Stimulated activated memory B cell treated with anti-CD40 and anti-IgM and Interleukin-4, amounts not matched to agents 10 μg/mL and 1 μg/mL and 100 μg/mL, for 72 hours (primary cell): ENCODE measurements at regions not wholly inside any gene's neighbourhood (a gene's known extent, or its start where the extent isn't known, plus 50 kb on each side); places are given as distances from the start of the nearest gene placed in this dataset.

Experiments used
- ATAC-seq: fragments of 150-1000 bp; cut with Tn5 transposase; 2 replicates; pipeline ENCODE4 v1.10.0; 2021
- H3K27ac Mint-ChIP-seq: one replicate; pipeline ENCODE4 v1.8.0; 2022; ENCODE audit warnings: mild to moderate bottlenecking, mixed read lengths
- H3K27me3 Mint-ChIP-seq: one replicate; pipeline ENCODE4 v1.8.0; 2022; ENCODE audit warnings: mixed read lengths
- H3K36me3 Mint-ChIP-seq: one replicate; pipeline ENCODE4 v1.8.0; 2022; ENCODE audit warnings: mixed read lengths
- H3K4me1 Mint-ChIP-seq: one replicate; pipeline ENCODE4 v1.8.0; 2022; ENCODE audit warnings: mixed read lengths
- H3K4me3 Mint-ChIP-seq: one replicate; pipeline ENCODE4 v1.8.0; 2022; ENCODE audit warnings: mild to moderate bottlenecking, moderate library complexity, mixed read lengths
- H3K9me3 Mint-ChIP-seq: one replicate; pipeline ENCODE4 v1.8.0; 2022; ENCODE audit warnings: mixed read lengths

DNA sequence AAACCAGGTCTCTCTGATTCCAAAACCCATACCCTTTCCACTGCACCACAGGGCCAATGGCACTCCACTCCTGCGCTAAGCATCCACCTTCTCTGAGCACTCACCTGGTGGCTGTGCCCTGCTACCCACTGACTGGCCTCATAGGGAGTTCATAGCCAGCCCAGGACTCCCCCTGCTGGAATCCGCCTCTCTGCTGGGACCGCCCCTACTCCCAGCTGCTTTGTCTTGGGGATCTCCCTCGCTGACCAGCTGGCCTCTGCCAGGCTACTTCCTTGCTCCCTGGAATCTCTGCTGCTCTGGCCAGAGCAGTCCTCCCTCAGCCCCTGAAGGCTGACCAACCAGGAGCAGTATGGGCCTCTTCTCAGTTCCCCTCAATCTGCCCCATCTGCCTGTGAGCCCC lies 129.7 kb downstream of the FAXC start:
- peaks cover 8% of the 10 kb centered on the region for H3K27me3 Mint-ChIP-seq
- no peaks in the 10 kb centered on the region for H3K9me3 Mint-ChIP-seq
- no peak overlapping the region for H3K27ac Mint-ChIP-seq
- no peaks in the 10 kb centered on the region for H3K4me1 Mint-ChIP-seq
- H3K4me3 Mint-ChIP-seq = no peak overlapping the region
- ATAC-seq = no peak
- H3K36me3 Mint-ChIP-seq = no peaks in the 10 kb centered on the region

DNA sequence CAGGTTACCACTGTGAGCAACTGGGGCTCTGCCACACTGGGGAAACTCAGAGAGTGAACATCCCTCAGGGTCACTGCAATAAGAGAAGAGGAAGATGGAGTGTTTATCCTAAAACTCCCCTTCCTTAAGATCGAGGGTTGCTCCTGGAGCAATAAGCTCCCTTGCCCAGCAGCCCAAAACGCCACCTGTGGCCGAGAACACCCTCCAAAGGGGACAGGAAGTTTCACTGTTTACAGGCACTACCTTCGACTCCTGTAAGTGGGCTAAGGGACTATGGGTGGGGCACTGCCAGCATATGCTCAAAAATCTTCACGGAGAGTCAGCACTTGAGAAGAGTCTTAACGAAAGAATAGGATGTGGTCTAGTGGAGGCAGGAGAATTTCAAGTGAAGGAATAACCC lies 132.5 kb downstream of the FAXC start:
- H3K27ac Mint-ChIP-seq = no peak overlapping the region
- ATAC-seq = no peak
- H3K27me3 Mint-ChIP-seq = peaks cover 18% of the 10 kb centered on the region
- no peaks in the 10 kb centered on the region for H3K4me1 Mint-ChIP-seq
- no peaks in the 10 kb centered on the region for H3K36me3 Mint-ChIP-seq
- no peak overlapping the region for H3K4me3 Mint-ChIP-seq
- H3K9me3 Mint-ChIP-seq = no peaks in the 10 kb centered on the region

DNA sequence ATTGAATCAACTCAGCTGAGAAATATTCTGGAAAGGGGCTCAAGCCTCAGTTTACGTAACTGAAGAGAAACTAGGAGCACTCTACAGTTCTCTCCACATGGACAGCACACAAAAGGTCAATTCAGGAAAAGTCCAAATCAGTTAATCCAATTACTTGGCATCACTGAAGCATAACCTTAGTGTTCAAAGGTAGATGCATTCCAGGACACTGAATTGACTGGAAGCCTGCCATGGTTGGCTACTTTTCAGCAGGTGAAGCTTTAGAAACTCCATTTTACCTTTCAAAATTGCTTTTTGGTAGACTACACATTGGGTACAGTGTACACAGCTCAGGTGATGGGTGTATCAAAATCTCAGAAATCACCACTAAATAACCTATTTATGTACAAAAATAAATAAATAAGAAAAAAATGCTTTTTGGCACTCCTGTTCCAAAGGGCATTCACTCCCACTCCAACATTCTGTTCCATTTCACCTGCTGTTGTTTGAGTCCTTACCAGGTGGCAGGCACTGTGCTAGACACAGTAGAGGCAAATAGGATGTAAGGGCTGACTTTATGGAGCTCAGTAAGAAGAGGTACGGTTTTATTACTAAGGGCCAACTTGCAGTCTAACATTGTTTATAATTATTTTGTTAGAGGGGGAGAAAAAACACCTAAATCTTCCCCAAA lies 153.4 kb downstream of the FAXC start:
- no peaks in the 10 kb centered on the region for H3K36me3 Mint-ChIP-seq
- no peak for ATAC-seq
- no peaks in the 10 kb centered on the region for H3K4me1 Mint-ChIP-seq
- H3K9me3 Mint-ChIP-seq = peaks cover 3% of the 10 kb centered on the region
- H3K27me3 Mint-ChIP-seq = no peaks in the 10 kb centered on the region
- no peak overlapping the region for H3K4me3 Mint-ChIP-seq
- H3K27ac Mint-ChIP-seq = no peak overlapping the region

GRCh38 chr6:99192561-99192960 lies 156.9 kb downstream of the FAXC start:
- Mint-ChIP-seq H3K27ac (no peak overlapping the region), H3K4me3 (no peak overlapping the region), H3K4me1 (peaks cover 8% of the 10 kb centered on the region), H3K36me3 (no peaks in the 10 kb centered on the region), H3K9me3 (peaks cover 3% of the 10 kb centered on the region), H3K27me3 (no peaks in the 10 kb centered on the region)
- ATAC-seq = no peak

DNA sequence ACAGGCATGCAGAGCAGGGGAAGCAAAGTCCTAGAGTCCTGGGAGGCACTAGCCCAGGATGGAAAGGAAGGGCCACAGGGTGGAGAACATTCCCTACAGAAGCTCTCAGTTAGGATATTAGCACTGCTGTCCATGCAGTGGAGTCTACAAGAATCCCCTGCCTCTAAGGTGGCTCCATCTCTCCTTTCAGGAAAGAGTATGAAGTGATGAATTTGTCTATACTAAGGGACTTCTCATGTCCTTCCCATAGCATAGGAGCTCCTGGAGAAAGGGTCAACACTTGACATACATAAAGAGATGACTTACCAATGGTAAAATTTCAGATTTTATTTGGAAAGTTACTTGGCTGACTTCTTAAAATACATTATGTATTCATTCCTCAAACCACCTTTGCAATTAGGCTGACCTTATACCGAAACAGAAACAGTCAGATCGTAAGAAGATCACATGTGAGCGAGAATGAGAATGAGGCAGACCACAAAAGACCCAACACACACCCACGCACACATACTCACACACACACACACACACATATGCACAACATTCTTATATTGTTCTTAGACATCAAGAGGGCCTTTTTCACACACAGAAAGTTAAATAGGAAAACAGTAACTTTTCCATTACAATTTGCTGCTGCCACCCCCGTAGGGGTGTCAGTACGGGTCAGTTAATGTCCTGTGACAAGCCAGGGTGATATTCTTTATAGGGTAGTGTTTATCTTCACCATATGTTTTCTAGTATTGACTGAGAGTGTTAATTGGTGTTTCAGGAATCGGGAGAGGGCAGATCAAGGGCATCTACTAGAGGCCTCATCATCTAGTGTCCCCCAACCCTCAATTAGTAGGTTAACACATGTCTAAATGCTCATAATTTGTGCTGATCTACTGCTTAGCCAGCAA lies 159.4 kb downstream of the FAXC start:
- Mint-ChIP-seq H3K27ac (no peak overlapping the region), H3K9me3 (peaks cover 3% of the 10 kb centered on the region), H3K4me1 (peaks cover 8% of the 10 kb centered on the region), H3K36me3 (no peaks in the 10 kb centered on the region), H3K27me3 (peaks cover 6% of the 10 kb centered on the region), H3K4me3 (no peak overlapping the region)
- peak; percentile 77 for ATAC-seq

DNA sequence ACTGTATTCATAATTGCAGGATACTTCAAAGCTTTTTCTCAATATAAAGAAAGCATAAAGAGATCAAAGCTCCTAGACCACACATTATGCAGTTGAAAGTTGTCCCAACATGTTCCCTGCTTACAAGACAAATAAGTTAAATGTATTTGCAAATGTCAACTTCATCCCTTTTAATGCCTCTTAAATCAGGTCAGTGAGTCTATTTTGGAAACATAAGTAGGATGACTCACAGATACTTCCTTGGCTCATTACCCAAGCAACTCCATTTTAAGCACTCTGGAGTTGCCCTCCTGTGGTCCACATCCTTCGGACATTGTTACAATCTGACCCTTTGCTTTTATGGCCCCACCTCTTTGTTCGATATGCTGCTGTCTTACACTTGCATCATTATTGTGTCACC lies 162.0 kb downstream of the FAXC start:
- H3K9me3 Mint-ChIP-seq = no peaks in the 10 kb centered on the region
- peaks cover 15% of the 10 kb centered on the region for H3K27me3 Mint-ChIP-seq
- H3K4me1 Mint-ChIP-seq = peaks cover 8% of the 10 kb centered on the region
- H3K27ac Mint-ChIP-seq = no peak overlapping the region
- ATAC-seq = no peak
- H3K36me3 Mint-ChIP-seq = no peaks in the 10 kb centered on the region
- no peak overlapping the region for H3K4me3 Mint-ChIP-seq

GRCh38 chr6:99186417-99186816 lies 163.1 kb downstream of the FAXC start:
- ATAC-seq = no peak
- H3K27ac Mint-ChIP-seq = no peak overlapping the region
- no peak overlapping the region for H3K4me3 Mint-ChIP-seq
- H3K4me1 Mint-ChIP-seq = peaks cover 8% of the 10 kb centered on the region
- no peaks in the 10 kb centered on the region for H3K36me3 Mint-ChIP-seq
- H3K27me3 Mint-ChIP-seq = peaks cover 15% of the 10 kb centered on the region
- H3K9me3 Mint-ChIP-seq = peaks cover 5% of the 10 kb centered on the region

- Mint-ChIP-seq H3K36me3 (no peaks in the 10 kb centered on the region), H3K4me1 (peaks cover 8% of the 10 kb centered on the region), H3K4me3 (no peak overlapping the region), H3K9me3 (peaks cover 8% of the 10 kb centered on the region), H3K27me3 (peaks cover 15% of the 10 kb centered on the region), H3K27ac (no peak overlapping the region)
- ATAC-seq = no peak
Observed at GRCh38 chr6:99185525-99185924, 163.9 kb downstream of the FAXC start.

- H3K36me3 Mint-ChIP-seq = no peaks in the 10 kb centered on the region
- H3K4me3 Mint-ChIP-seq = no peak overlapping the region
- H3K9me3 Mint-ChIP-seq = peaks cover 8% of the 10 kb centered on the region
- H3K27me3 Mint-ChIP-seq = peaks cover 15% of the 10 kb centered on the region
- no peaks in the 10 kb centered on the region for H3K4me1 Mint-ChIP-seq
- no peak overlapping the region for H3K27ac Mint-ChIP-seq
- ATAC-seq = no peak
Observed at GRCh38 chr6:99184696-99185095, 164.8 kb downstream of the FAXC start.

DNA sequence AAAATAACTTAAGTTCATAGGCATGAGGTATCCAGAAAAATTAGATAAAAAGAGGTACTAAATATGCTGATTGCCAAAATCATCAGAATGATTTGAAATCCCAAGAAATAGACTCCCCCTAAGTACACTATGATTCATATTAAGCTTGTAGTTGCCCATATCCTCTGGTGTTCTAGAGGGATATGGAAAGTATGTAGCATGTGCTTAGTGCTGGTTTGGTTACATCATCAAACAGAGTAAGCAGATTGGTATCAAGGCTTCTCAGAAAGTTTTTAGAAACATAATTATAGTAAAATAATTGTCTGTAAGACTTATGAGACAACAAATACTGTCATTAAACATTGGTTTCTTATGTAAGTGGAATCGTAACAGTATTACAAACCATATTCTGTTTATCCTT lies 166.4 kb downstream of the FAXC start:
- no peak overlapping the region for H3K27ac Mint-ChIP-seq
- ATAC-seq = no peak
- no peak overlapping the region for H3K4me3 Mint-ChIP-seq
- peaks cover 15% of the 10 kb centered on the region for H3K27me3 Mint-ChIP-seq
- no peaks in the 10 kb centered on the region for H3K4me1 Mint-ChIP-seq
- H3K9me3 Mint-ChIP-seq = peaks cover 11% of the 10 kb centered on the region
- H3K36me3 Mint-ChIP-seq = no peaks in the 10 kb centered on the region

DNA sequence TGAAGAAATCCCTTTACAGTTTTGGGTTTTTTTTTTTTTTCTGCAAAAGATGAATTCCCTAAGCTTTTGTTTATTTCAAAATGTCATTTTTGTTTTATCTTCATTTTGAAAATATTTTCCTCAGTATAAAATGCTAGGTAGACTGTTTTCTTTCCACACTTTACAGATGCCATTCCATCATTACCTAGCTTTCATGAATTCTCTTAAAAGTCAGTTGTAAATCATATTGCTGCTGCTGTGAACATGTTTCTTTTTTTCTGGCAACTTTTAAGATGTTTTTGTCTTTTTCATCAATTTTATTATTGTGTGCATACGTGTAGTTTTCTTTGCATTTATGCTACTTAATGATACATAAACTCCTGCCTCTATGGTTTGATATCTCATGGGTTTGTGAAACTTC lies 168.3 kb downstream of the FAXC start:
- ATAC-seq = no peak
- no peaks in the 10 kb centered on the region for H3K4me1 Mint-ChIP-seq
- peaks cover 11% of the 10 kb centered on the region for H3K9me3 Mint-ChIP-seq
- H3K27ac Mint-ChIP-seq = no peak overlapping the region
- H3K27me3 Mint-ChIP-seq = peaks cover 15% of the 10 kb centered on the region
- H3K4me3 Mint-ChIP-seq = no peak overlapping the region
- no peaks in the 10 kb centered on the region for H3K36me3 Mint-ChIP-seq

- ATAC-seq = no peak
- Mint-ChIP-seq H3K9me3 (peaks cover 11% of the 10 kb centered on the region), H3K27ac (no peak overlapping the region), H3K4me3 (no peak overlapping the region), H3K36me3 (no peaks in the 10 kb centered on the region), H3K27me3 (no peaks in the 10 kb centered on the region), H3K4me1 (no peaks in the 10 kb centered on the region)
Observed at GRCh38 chr6:99178168-99178567, 171.3 kb downstream of the FAXC start.

- no peak overlapping the region for H3K4me3 Mint-ChIP-seq
- H3K27ac Mint-ChIP-seq = no peak overlapping the region
- no peaks in the 10 kb centered on the region for H3K36me3 Mint-ChIP-seq
- no peaks in the 10 kb centered on the region for H3K4me1 Mint-ChIP-seq
- no peak for ATAC-seq
- no peaks in the 10 kb centered on the region for H3K27me3 Mint-ChIP-seq
- H3K9me3 Mint-ChIP-seq = peaks cover 11% of the 10 kb centered on the region
Observed at GRCh38 chr6:99177736-99178135, 171.7 kb downstream of the FAXC start.

GRCh38 chr6:99165838-99166237 lies 183.6 kb downstream of the FAXC start:
- peaks cover 14% of the 10 kb centered on the region for H3K27me3 Mint-ChIP-seq
- ATAC-seq = no peak
- H3K9me3 Mint-ChIP-seq = no peaks in the 10 kb centered on the region
- no peak overlapping the region for H3K27ac Mint-ChIP-seq
- H3K4me3 Mint-ChIP-seq = no peak overlapping the region
- no peaks in the 10 kb centered on the region for H3K36me3 Mint-ChIP-seq
- no peaks in the 10 kb centered on the region for H3K4me1 Mint-ChIP-seq

GRCh38 chr6:99152347-99152643 lies 197.2 kb downstream of the FAXC start:
- peaks cover 10% of the 10 kb centered on the region for H3K27me3 Mint-ChIP-seq
- no peaks in the 10 kb centered on the region for H3K4me1 Mint-ChIP-seq
- no peaks in the 10 kb centered on the region for H3K36me3 Mint-ChIP-seq
- ATAC-seq = no peak
- H3K27ac Mint-ChIP-seq = no peak overlapping the region
- H3K4me3 Mint-ChIP-seq = no peak overlapping the region
- no peaks in the 10 kb centered on the region for H3K9me3 Mint-ChIP-seq

DNA sequence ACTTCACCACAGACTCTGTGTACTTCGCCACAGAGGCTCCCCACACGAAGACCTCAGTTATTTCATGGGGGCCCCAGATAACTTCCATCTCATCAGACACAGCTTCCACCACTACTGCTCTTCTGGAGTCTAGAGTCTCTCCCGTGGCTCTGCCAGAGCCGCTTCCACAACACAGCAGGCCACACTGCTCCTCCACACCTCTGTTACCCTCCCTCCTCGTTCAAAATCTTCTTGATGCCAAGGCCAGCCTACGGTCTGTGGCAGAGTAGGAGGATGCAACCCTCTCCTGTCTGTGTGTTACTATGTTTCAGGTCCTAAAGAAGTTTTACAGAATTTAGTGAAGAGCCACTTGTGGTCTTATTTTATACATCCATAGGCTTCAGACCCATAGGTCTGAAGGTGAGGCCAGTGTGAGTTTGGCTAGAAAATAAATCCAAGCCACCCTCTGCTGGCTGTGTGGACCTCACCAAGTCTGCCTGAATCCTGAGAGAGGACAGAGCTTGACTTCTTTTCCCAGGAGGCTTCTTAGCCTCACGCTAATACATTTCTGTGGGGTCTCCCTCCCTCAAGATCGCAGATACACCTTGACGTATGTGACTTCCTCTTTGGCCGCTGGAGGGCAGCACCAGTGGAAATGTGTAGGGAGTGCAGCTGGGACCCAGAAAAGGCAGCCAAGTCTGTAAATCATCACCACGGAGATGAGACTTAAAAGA lies 197.7 kb downstream of the FAXC start:
- Mint-ChIP-seq H3K4me3 (no peak overlapping the region), H3K27me3 (peaks cover 10% of the 10 kb centered on the region), H3K4me1 (no peaks in the 10 kb centered on the region), H3K36me3 (no peaks in the 10 kb centered on the region), H3K9me3 (no peaks in the 10 kb centered on the region), H3K27ac (no peak overlapping the region)
- ATAC-seq = peak; percentile 60
